SKM-1 (cell line): ENCODE measurements at regions not wholly inside any gene's neighbourhood (a gene's known extent, or its start where the extent isn't known, plus 50 kb on each side); places are given as distances from the start of the nearest gene placed in this dataset.
"Not testable (repeated sequence)": the region's sequence is repeated elsewhere in the genome, so short reads cannot be mapped to it uniquely, and the experiment has no call there.

Source experiments
- DNase-seq: peaks from one replicate; lab custom pipeline; 2025; ENCODE audit not compliant: unreplicated experiment; lab: John Stamatoyannopoulos, UW

- DNase-seq = no peak
These were observed 561.1 kb downstream of the KCTD16 start for GRCh38 chr5:144731786-144732185.

DNA sequence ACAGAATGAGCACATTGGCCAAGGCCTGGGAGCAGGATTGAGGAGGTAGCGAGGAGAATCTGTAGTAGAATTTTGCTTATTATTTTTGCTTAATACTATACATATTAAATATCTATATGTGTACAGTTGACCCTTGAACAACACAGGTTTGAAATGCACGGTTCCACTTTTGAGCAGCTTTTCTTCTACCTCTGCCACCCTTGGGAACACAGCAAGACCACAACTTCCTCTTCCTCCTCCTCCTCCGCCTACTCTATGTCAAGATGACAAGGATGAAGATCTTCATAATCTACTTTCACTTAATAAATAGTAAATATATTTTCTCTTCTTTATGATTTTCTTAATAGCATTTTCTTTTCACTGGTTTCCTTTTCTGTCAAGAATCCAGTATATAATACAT, 541.4 kb downstream of the KCTD16 start:
- DNase-seq = peak; percentile 72

GRCh38 chr5:144711172-144711571, 540.5 kb downstream of the KCTD16 start:
- DNase-seq = no peak

DNA sequence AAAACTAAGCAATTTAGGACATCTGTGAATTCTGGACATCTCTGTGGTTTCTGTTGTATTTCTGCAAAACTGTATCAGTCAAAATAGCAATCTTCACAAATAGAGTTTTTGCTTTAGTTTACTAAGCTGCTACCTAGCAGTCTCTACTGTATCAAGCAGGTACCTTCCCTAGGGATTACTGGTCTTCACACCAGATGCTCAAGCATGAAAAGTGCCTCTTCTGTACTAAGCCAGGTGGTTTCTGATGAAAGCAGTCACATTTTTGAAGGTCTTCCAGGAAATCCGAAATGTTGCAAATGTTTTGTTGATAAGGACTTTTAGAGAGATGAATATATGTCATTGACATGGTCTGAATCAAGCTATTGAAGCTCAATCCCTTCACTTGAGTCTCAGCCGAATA, 540.0 kb downstream of the KCTD16 start:
- DNase-seq = no peak

DNA sequence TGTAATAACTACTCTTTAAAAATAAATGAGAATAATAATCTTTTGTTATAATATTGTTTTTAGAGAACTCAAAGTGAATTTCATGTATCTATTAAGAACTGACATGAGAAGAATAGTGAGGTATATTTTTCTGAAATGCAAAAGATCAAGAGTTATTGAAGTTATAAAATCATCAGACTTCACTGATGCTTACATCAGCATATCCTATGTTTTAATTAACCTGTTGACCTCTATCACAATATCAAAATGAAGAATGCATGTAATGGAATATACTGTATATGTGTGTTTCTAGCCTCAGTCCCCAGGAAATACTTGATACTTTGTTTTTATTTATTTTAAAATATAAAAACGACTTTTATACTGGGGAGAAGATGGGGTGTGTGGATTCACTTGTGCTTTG, 533.1 kb downstream of the KCTD16 start:
- no peak for DNase-seq

- DNase-seq = no peak
These were observed 527.8 kb downstream of the KCTD16 start for GRCh38 chr5:144698484-144698883.

DNA sequence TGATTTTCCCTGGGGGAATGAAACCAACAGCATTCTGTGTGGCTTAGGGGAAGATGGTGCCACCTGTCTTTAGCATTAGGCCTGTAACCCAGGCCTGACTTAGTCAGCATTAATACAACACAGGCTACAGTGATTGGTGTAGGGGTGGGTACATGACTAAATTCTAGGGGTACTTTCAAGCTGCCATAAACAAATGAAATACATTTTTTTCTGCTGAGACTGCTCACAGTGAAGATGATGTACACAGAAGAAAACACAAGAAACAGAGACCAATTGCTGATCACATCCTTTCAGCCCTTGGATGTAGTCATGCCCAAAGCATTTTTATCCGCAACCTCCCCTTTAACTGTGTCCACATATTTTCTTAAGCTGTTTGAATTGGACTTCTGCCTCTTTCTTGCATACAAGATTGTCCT, 527.2 kb downstream of the KCTD16 start:
- no peak for DNase-seq

DNA sequence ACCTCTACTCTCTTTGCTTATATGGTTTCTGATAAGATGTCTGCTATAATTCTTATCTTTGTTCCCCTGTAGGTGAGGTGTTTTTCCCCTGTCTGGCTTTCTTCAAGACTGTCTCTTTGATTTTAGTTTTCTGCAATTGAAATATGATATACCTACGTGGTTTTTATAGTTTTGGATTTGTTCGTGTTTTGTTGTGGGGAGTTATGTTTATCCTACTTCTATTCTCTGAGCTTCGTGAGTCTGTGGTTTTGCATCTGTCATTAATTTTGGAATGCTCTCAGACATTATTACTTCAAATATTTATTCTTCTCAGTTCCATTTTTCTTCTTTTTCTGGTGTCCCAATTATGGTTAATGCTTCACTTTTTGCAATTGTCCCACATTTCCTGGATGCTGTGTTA, 521.3 kb downstream of the KCTD16 start:
- no peak for DNase-seq

- no peak for DNase-seq
These were observed 514.2 kb downstream of the KCTD16 start for GRCh38 chr5:144684899-144685298.

DNA sequence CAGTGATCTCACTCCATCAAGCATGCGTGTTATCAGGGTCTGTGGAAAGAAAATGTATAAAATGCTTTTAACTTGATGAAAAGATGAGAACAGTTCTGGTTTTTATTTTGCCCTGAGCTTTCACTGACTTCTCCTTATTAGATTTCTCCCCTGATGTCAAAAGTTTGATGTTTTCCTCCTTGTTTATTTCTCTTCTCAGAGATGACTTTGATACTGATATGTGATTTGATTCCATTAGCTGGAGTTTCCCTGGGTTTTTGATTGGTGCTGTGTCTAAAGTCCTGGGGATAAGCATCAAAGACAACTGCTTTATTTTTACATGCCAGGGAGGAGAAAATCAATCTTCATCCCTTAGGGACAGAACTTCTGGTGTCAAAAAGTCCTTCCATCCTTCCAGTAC, 510.0 kb downstream of the KCTD16 start:
- DNase-seq = no peak

GRCh38 chr5:144671066-144671465, 500.4 kb downstream of the KCTD16 start:
- DNase-seq = no peak

- no peak for DNase-seq
These were observed 489.1 kb downstream of the KCTD16 start for GRCh38 chr5:144659634-144660227.

GRCh38 chr5:144644317-144644716, 473.6 kb downstream of the KCTD16 start:
- DNase-seq = no peak

DNA sequence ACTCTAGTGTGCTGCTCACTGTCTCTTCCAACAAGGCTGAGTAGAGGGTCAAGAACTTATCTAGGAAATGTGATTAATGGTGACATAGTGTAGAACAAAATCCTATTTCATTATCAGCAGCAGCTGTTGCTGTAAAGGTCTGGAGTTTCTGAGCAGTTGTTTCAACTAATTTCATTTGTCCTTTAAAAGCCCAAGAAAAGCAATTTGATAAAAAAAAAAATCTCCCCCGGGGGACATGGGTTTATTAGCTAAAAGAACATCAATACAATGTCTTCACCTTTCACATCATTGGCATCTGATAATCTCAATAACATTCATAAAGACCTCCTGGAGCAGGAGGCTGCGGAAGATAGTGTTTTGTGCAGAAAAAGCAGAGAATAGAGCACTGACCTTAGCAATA, 468.1 kb downstream of the KCTD16 start:
- DNase-seq = no peak

- DNase-seq = no peak
These were observed 463.5 kb downstream of the KCTD16 start for GRCh38 chr5:144634138-144634537.

DNA sequence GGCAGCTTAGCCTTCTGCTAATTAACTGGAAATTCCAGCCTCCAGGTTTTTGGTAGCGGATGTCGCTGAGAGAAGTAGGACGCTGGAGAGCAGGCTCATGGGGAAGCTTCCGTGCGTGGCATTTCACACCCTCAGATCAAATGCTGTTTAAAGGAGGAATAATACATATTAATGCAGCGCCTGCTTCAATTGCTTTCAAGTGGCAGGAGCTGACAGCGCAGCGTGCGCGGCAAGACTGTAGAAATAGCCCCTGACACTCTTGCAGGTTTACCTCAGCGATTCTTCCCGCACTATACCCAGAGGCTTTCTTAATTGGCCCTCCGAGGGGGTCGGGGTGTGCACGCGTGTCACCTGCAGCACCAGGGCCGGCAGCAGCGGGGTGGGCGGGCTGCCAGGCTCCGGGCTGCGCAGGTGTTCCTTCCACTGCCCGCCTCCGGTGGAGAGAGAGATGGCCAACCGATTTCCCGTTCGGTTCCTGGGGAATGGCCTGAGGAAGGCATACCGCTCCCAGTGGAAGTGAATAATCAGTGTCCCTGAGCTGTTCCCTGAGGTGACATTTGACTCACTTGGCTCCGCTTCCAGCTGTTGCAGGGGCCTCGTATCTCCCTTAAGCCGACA, 427.9 kb downstream of the KCTD16 start:
- DNase-seq = no peak

DNA sequence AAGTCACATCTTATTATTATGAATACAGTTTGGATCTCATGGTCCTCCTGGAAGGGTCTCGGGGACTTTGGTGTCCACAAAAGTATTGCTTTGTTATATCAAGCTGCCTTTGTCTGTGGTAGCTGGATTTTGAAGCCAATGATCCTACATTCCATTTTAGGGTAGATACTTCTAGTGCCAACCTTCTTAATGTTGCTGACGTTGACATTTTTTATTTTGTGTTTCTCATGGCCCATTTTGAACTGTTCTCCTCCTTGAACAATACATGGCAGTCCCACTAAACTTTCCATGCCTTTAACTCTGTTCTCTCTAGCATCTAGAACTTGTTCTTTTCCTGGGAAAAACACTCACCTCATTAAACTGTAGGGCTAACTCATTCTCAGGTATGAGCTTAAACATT, 425.8 kb downstream of the KCTD16 start:
- no peak for DNase-seq

- DNase-seq = no peak
These were observed 424.2 kb downstream of the KCTD16 start for GRCh38 chr5:144594919-144595318.

DNA sequence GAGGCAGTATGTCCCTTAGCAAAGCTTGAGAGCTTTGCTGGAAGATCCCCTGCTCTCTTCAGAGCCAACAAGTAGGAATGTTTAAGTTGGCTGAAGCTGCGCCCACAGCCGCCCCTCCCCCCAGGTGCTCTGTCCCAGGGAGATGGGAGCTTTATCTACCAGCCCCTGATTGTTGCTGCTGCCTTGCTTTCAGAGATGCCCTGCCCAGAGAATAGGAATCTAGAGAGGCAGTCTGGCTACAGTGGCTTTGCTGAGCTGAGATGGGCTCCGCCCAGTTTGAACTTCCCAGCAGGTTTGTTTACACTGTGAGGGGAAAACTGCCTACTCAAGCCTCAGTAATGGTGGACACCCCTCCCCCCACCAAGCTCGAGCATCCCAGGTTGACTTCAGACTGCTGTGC, 423.6 kb downstream of the KCTD16 start:
- not testable (repeated sequence) for DNase-seq

DNA sequence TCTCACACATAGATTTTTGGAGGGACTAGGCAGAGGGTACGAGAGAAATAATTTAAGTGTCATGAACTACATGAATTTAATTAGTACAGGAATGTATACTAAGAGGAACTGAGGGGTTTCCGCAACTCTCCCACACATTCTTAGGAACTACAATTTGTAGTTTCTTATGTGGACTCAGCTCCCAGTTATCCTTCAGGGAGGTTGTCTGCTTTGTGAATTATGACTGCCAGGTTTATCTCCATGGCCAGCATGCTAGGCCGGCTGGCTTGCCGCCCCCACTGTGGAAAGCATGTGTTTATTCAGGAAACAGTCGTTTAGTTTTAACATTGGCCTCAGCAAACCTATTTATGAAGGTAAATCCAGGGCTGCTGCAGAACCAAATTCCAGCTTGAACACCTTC, 415.0 kb downstream of the KCTD16 start:
- DNase-seq = no peak

- DNase-seq = no peak
These were observed 413.1 kb downstream of the KCTD16 start for GRCh38 chr5:144583541-144584449.

DNA sequence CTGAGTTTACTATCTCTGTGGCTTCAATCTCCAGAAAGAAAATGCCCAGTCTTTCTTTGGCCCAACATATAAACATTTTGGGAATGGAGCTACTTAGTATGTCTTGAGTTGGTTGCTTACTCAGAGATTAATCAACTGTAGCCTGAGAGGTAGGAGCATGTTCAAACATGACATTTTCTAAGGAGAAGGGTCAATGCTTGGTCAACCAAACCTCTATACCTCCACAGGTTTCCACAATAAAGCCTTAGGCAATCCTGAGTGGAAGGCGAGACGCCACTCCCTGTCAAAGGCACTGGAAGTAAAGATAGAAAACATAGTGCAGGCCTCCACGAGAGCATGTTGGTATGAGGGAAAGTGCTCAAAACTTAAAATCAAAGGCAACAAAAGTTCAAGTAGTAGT, 411.4 kb downstream of the KCTD16 start:
- DNase-seq = no peak
